GM12872 (cell line): ENCODE measurements at regions not wholly inside any gene's neighbourhood (a gene's known extent, or its start where the extent isn't known, plus 50 kb on each side); places are given as distances from the start of the nearest gene placed in this dataset.

Experiments
- TF ChIP-seq, protein P1 (sequence below): IDR thresholded peaks from 3 replicates; pipeline ENCODE4 v1.5.1; 2011; ENCODE audit warnings: low read depth, mild to moderate bottlenecking, low read length, moderate library complexity; ENCODE audit not compliant: insufficient read depth

DNA sequence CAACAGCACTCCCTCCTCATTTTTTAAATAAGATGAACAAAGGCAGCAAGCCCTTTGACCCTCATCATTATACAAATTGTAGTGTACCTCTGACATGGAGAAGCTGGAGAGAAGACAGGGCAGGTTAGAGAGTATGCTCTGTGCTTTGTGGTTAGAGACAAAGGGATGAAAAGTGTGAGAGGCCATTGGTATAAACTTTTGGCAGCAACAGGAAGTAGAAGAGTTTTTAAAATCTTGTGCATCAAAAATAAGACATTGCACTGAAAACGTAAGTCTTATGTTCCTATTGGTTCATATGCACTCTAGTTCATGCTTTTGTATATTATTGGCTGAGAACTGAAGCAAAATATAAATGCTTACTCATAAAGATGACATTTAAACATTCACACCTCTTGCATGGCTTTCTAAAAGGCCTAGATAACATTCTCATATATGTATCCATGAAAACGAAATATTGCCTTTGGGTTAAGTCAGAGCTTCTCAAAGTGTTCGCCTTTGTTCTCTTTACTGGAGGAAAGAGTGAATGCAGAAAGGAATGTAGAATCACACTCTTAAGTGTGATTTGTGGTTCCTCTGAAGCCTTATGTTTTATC lies 158.0 kb downstream of the PALM2AKAP2 start:
- TF ChIP-seq, protein P1, sequence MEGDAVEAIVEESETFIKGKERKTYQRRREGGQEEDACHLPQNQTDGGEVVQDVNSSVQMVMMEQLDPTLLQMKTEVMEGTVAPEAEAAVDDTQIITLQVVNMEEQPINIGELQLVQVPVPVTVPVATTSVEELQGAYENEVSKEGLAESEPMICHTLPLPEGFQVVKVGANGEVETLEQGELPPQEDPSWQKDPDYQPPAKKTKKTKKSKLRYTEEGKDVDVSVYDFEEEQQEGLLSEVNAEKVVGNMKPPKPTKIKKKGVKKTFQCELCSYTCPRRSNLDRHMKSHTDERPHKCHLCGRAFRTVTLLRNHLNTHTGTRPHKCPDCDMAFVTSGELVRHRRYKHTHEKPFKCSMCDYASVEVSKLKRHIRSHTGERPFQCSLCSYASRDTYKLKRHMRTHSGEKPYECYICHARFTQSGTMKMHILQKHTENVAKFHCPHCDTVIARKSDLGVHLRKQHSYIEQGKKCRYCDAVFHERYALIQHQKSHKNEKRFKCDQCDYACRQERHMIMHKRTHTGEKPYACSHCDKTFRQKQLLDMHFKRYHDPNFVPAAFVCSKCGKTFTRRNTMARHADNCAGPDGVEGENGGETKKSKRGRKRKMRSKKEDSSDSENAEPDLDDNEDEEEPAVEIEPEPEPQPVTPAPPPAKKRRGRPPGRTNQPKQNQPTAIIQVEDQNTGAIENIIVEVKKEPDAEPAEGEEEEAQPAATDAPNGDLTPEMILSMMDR, result no peak

DNA sequence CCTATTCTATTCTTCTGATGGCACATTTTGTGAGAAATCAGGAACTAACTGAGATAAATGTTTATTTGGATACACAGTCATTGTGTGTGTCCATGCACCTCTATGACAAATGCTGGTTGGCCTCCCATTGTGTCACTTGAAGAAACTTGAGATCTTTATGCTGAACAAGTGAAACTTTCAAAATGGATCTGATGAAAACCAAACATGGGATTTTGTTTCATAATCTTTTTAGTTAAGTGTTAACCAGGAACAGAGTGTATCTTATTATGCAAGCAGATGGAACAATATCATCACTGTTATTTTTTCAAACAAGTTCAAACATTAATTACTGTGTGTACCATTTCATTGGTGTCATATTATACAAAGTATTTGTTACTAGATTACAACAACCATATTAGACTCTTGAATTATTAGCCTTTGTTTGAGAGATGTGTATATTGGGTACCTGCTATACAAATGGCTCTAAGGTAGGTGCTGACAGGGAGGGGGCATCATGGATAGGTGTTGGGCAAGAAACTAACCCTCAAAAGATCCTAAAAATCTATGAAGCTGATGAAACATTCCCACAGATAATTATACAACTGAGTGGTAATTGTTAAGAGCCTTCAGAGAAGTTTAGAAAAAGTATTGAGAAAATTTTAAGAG lies 159.8 kb downstream of the PALM2AKAP2 start:
- TF ChIP-seq, protein P1, result no peak

DNA sequence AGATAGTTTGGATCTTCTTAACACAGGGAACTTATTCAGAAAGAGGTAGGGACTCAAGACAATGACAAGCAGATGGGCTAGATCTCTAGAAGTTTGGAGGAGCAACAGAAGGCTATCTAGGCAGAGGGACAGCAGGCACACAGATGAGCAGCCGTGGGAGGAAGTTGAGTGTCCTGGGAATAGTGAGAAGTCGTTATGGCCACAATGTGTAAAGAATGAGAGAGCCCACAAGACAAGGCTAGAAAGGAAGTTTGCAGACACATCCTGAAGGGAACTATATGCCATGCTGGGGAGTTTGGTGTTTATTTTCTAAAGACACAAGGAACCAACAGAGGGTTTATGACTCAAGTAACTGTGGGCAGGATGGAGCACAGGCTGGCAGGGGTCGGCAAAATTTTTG lies 160.6 kb downstream of the PALM2AKAP2 start:
- TF ChIP-seq, protein P1, result no peak

DNA sequence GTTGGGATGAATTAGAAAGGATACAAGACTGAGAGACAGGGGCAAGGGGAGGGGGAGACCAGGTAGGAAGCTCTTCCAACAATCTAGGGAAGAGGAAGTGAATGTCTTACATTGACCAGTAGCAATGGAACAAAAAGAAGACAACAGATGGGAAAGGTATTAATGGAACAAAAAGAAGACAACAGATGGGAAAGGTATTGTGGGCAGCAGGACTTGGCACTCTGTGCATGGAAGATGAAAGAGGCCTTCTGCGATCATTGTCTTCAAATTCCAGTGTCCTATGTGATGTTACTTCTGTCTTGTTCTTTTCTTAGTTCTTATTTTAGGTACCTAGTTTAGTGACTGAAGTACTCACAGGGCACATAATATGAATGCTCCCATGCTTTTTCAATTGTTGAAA lies 161.8 kb downstream of the PALM2AKAP2 start:
- TF ChIP-seq, protein P1, result no peak

DNA sequence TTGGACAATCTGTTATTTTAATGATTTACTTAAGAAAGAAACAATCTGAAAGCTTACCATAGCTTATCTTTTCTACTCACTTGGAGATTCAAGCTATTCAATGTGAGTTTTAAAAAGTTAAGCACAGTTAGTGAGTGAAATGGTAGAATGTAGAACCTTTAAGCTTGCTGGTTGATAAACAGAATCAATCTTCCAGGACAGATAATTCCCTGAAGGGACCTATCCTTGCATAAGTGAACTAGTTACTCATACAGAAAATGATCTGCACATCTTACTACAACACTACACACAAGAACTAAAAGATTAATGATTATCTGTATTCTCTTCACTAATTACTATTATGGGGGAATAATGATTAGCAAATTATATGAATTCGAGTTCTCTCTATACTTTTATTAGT lies 165.6 kb downstream of the PALM2AKAP2 start:
- TF ChIP-seq, protein P1, result no peak

DNA sequence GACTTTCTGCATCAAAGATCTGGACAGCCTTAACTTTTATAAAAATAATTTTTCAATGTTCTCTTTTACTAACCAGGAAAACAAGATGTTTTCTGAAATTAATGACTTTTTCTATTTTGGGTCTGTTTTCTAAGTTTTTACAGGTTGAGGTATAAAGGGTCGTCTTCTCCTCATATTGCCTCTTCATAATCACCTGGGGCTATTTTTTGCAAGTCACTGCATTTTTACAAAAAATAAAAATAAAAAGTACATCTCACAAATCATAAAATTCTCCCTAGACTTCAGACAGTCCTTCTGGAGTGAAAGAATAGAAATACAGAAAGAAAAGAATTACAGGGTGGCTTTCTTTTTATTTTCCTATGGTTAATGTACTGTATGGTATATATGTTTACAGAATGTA lies 168.5 kb downstream of the PALM2AKAP2 start:
- TF ChIP-seq, protein P1, result no peak

DNA sequence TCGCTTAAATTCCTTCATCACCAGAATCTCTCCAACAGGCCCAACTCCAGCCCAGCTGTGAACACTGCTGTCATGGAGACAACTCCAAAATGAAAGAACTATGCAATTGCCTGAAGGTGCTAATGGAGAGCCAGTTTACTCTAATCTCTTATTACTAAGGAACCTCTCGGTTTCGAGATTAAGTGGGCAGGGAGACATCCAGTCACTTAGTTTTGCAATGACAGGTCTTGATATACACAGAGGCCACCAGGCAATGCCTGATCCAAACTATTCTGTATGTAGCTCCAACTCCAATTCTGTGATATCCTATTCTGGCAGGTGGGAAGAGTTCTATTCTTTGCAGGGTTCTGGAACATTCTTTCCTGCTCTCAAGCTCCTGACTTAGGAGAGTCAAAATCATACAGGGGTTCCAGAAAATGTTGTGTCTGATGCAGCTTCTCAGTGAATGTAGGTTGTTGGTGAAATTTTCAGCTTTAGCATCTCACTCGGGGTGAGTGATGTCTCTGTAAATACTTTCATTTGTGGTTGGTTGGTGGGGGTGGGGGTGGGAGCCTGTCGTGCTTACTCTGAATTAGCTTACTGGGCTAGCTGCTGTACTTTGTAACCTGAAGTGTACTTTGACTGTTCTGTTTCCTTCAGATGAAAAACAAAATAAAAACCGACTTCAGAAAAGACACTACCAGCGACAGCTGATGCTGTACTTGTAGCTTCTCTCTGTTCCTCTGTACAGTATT lies 170.9 kb downstream of the PALM2AKAP2 start:
- TF ChIP-seq, protein P1, result no peak
